GM12874 (cell line): ENCODE measurements at regions not wholly inside any gene's neighbourhood (a gene's known extent, or its start where the extent isn't known, plus 50 kb on each side); places are given as distances from the start of the nearest gene placed in this dataset.

Experiments
- TF ChIP-seq, protein P1 (sequence below): IDR thresholded peaks from 2 replicates; pipeline ENCODE4 v1.5.1; 2011; ENCODE audit warnings: low read depth, mild to moderate bottlenecking, control low read depth, low read length, moderate library complexity; ENCODE audit not compliant: insufficient read depth

DNA sequence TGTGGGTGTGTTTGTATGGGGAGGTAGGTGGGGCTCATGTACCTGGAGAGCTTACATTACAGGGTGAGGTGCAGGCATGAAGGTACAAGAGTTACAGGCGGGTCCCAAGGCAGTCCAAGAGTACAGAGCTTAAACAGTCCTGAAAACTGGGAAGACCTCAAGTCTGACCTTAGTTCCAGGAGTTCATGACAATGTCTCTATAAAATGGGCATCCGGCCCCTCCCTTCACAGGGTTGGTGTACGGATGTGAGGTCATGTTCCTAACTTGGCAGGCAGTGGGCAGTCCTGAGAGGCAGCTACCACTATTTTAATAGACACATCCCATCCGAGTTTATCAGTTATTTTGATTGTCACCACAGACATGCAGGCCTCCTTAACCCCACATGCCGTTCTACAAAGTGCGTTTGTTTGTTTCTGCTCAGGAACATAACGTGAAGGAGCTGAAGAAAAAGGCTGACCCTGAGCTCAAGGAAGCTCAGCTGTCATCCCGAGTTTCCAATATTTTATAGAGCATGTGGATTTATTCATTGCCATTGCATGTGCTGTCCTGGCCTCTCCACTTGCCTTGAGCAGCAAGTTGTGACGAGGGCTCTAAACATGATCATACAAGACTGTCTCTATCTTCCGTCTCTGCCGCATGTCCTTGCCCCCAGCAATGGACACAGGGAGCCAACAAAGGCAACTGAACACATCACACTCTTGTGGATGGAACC is 647.5 kb upstream of the IGFBP3 start:
- TF ChIP-seq, protein P1, sequence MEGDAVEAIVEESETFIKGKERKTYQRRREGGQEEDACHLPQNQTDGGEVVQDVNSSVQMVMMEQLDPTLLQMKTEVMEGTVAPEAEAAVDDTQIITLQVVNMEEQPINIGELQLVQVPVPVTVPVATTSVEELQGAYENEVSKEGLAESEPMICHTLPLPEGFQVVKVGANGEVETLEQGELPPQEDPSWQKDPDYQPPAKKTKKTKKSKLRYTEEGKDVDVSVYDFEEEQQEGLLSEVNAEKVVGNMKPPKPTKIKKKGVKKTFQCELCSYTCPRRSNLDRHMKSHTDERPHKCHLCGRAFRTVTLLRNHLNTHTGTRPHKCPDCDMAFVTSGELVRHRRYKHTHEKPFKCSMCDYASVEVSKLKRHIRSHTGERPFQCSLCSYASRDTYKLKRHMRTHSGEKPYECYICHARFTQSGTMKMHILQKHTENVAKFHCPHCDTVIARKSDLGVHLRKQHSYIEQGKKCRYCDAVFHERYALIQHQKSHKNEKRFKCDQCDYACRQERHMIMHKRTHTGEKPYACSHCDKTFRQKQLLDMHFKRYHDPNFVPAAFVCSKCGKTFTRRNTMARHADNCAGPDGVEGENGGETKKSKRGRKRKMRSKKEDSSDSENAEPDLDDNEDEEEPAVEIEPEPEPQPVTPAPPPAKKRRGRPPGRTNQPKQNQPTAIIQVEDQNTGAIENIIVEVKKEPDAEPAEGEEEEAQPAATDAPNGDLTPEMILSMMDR: no peak

DNA sequence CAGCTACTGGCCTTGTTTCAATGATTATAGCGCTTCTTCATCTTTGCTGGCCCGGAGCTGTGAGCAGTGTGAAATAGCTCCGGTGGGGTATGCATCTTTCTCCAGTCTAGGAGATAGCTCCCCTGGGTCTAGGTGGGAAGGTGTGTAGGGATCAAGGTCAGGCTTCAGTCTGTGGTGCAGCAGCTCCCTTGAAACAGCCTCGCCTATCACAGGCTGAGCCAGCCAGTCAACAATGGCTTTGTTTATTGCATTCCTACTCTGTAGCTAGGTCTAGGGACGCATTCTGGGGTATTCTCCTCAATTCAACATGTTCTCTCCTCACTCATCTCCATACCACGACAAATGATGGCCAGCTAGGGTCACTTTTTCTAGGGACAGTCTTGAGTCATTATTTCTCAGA is 646.8 kb upstream of the IGFBP3 start:
- TF ChIP-seq, protein P1: no peak

DNA sequence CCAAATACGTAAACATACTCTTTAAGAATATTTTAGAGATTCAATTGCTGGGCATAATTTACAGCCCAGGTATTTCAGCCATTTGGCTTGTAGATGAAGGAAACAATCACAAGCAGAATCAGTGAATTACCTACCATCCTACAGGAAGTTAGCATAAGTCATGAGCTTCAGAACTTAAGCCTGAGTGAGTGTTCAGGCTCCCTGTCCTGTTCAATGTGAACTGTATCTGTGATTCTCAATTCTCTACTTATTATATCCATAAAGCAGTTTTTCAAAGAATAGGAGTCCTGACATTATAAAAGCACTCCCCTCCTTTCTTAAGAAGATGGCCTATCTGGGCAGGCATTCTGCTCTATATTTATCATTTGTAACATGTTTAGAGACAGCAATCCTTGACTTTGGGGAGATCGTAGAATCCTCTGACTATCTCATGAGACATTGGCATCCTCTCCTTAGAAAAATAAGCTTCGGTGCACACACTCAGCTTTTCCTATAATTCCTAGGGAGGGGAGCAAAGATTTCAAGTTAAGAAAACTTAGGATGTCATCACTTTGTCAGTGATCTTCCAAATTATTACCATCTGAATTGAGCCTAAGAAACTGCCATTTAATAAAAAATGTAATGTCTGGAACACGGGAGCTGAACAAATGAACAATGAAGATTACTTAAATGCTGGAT is 645.2 kb upstream of the IGFBP3 start:
- TF ChIP-seq, protein P1: no peak

DNA sequence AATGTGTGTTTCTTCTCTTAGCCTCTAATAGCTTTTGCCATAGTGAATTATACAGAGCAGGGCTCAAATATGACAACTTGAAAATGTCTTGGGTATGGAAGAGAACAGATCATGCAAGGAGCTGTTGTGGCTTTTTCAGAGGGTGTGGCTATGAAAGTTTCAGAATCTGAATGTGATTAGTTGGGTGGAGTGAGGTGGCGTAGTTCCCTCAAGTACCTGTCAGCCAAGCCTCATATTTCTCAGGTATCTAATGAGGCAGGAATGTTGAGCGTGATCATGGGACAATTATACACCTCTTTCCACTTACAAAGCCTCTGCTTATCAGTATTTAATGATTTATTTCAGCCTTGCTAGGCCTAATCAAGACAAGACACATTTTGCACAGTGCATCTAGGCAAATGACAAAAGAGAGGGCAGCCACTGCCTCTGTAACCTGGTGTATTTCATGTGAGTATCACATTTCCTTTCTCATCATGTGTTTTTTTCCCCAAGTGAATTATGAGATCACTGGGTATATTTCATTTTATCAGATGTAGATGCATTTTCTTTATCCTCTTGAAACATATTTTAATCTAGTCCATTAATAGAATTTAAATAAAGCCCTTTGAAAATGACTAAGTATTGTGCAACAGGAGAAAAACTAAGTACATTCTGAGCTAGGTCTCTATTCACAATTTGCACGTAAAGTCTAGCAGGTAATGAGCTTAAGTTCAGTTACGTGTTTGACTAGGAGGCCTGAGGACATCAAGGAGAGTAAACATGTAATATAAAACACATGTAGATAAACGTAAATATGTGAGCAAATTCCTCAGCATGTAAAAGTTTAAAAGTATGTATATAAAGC is 644.4 kb upstream of the IGFBP3 start:
- TF ChIP-seq, protein P1: no peak

DNA sequence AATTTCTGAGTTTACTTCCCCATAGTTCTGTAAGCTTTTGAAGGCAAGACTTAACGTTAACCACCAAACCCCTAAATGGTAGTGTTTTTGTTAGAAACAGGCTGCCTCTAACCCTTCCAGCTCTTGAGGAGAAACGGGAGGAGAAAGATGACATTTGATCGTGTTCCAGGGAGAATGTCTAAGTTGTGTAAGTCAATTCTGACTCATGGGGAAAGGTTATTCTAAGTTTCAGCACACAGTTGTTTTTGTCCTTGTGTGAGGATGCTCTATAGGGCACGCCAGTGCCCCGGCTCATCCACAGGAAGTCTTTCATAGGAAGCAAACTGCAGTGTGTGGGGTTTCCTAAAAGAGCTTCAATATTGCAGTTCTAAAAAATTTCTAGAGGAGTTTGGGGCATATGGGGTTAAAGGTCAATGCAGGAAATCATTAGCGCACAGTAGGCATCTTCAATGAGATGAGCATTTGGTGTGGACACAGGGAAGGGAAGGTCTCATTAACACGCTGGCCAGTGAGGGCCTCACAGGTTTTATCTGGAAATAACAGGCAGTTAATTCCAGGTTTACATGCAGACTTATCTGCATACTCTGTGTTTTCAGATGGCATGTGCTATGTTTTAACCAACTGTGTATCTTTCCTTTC is 638.2 kb upstream of the IGFBP3 start:
- TF ChIP-seq, protein P1: no peak

DNA sequence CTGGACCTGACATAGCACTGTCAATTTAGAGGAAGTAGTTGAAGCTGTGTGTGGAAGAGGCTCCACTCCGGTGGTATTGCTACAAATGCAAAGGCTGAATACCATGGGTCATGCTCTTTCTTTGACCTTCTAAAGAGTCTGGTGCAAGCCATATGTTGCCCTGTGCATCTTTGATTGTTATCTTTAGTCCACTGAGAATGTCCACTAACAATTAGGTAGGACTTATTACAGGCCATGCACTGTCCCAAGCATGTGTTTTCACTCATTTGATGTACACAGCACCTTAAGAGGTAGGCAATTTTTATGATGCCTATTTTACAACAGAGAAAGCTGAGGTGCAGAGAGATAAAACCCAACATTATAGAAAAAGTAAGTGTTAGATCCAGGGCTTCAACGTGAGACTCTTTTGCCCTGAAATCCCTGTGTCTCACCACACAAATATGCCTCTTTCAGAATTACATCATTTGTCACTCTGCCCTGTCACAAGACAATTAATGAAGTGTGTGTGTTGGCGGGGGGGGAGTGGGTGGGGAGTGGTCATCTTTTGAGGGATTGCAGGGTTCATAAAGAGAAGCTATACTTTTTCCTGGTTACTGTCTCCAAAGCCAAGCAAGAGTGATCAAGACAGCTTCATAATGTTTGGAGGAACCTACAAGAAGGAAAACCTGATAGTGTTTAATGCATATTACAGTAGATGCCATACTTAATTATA is 637.6 kb upstream of the IGFBP3 start:
- TF ChIP-seq, protein P1: no peak

- TF ChIP-seq, protein P1: no peak
Measured at GRCh38 chr7:46557781-46558180, 636.7 kb upstream of the IGFBP3 start.
